ENCODE measurements at regions not wholly inside any gene's neighbourhood (a gene's known extent, or its start where the extent isn't known, plus 50 kb on each side); places are given as distances from the start of the nearest gene placed in this dataset.

DNA sequence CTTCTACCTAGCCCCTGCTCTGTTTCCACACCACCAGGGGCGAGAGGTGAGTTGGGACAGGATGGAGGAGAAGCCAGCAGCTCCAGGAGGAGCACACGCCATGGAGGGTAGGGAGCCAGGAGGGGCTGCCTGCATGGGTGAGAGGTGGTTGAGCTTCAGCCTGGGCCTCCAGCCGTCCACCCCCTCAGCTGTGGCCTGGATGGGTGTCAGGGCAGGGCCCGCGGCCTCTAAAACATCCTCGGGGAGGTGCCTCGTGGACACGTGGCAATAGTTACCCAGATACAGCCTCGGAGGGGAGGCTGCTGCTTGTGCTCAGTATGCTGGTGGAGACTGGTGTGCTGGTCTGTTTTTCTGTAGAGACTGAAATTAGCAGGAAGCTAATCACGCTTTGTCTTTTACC is 104.7 kb upstream of the GSE1 start:
- TF ChIP-seq POLR2A (IDR thresholded peaks at IDR 0.05) = no peak
- TF ChIP-seq, protein P1, sequence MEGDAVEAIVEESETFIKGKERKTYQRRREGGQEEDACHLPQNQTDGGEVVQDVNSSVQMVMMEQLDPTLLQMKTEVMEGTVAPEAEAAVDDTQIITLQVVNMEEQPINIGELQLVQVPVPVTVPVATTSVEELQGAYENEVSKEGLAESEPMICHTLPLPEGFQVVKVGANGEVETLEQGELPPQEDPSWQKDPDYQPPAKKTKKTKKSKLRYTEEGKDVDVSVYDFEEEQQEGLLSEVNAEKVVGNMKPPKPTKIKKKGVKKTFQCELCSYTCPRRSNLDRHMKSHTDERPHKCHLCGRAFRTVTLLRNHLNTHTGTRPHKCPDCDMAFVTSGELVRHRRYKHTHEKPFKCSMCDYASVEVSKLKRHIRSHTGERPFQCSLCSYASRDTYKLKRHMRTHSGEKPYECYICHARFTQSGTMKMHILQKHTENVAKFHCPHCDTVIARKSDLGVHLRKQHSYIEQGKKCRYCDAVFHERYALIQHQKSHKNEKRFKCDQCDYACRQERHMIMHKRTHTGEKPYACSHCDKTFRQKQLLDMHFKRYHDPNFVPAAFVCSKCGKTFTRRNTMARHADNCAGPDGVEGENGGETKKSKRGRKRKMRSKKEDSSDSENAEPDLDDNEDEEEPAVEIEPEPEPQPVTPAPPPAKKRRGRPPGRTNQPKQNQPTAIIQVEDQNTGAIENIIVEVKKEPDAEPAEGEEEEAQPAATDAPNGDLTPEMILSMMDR (IDR thresholded peaks at IDR 0.05) = no peak

All from thyroid gland (tissue), 4 donors.